Fibroblast of lung (primary cell): ENCODE measurements at regions not wholly inside any gene's neighbourhood (a gene's known extent, or its start where the extent isn't known, plus 50 kb on each side); places are given as distances from the start of the nearest gene placed in this dataset.

ENCODE experiments used
- DNase-seq, 2 donors: peaks; one replicate each; pipeline versions ENCODE4 v3.0.0 to v3.0.0-alpha.2; 2010; ENCODE audit warnings: low read depth in 2 of 2
- H2AFZ ChIP-seq: 2 replicates; pipeline ENCODE4 v1.5.1; 2012; ENCODE audit warnings: low read length, control low read depth, inconsistent platforms
- H3K27ac ChIP-seq: 2 replicates; pipeline ENCODE4 v1.5.1; 2011; ENCODE audit warnings: low read length, control low read depth; ENCODE audit not compliant: insufficient read depth
- H3K27me3 ChIP-seq: 2 replicates; pipeline ENCODE4 v1.5.1; 2011; ENCODE audit warnings: mild to moderate bottlenecking, low read length; ENCODE audit not compliant: control insufficient read depth, insufficient read depth
- H3K36me3 ChIP-seq: 2 replicates; pipeline ENCODE4 v1.5.1; 2011; ENCODE audit warnings: low read length; ENCODE audit not compliant: control insufficient read depth, insufficient read depth
- H3K4me1 ChIP-seq: 2 replicates; pipeline ENCODE4 v1.5.1; 2011; ENCODE audit warnings: low read length; ENCODE audit not compliant: control insufficient read depth, insufficient read depth; ENCODE audit errors: extremely low read depth
- H3K4me2 ChIP-seq: 2 replicates; pipeline ENCODE4 v1.5.1; 2011; ENCODE audit warnings: low read length, control low read depth; ENCODE audit not compliant: insufficient read depth; ENCODE audit errors: extremely low read depth
- H3K4me3 ChIP-seq, 4 experiments: fragments of 200-600 bp in 1 of 4; sonication (generic) in 1 of 4; replicated peaks in 1 of 4; 2 replicates each; pipeline ENCODE4 v1.5.1; 2011 to 2016; ENCODE audit warnings: low read length in 4 of 4, low read depth in 3 of 4, mild to moderate bottlenecking in 3 of 4, control low read depth in 2 of 4, inconsistent platforms in 1 of 4, mixed read lengths in 1 of 4; ENCODE audit not compliant: insufficient read depth in 1 of 4; ENCODE audit errors: control extremely low read depth in 1 of 4
- H3K79me2 ChIP-seq: 2 replicates; pipeline ENCODE4 v1.5.1; 2012; ENCODE audit warnings: mild to moderate bottlenecking, low read length, inconsistent platforms; ENCODE audit not compliant: control insufficient read depth, insufficient read depth
- H3K9ac ChIP-seq: 2 replicates; pipeline ENCODE4 v1.5.1; 2011; ENCODE audit warnings: mild to moderate bottlenecking, low read length, control low read depth; ENCODE audit not compliant: insufficient read depth
- H3K9me3 ChIP-seq: 2 replicates; pipeline ENCODE4 v1.5.1; 2012; ENCODE audit warnings: low read depth, low read length; ENCODE audit not compliant: control insufficient read depth, insufficient read depth
- H4K20me1 ChIP-seq: 2 replicates; pipeline ENCODE4 v1.5.1; 2011; ENCODE audit warnings: low read length; ENCODE audit not compliant: control insufficient read depth, insufficient read depth; ENCODE audit errors: extremely low read depth
- EZH2 ChIP-seq: IDR thresholded peaks from 2 replicates; pipeline ENCODE4 v1.5.1; 2012; ENCODE audit warnings: low read length, control low read depth, mild to moderate bottlenecking; ENCODE audit errors: missing control alignments
- TF ChIP-seq, protein P1 (sequence below), 2 donors: IDR thresholded peaks in 1 of 2; conservative IDR thresholded peaks in 1 of 2; 1 replicate in 1 of 2; 2 replicates in 1 of 2; pipeline ENCODE4 v1.5.1; 2011 to 2012; ENCODE audit warnings: low read length in 2 of 2, control low read depth in 1 of 2, inconsistent platforms in 1 of 2, low read depth in 1 of 2, mild to moderate bottlenecking in 1 of 2

- H4K20me1 ChIP-seq: no peaks in the 10 kb centered on the region
- DNase-seq: no peak
- no peak overlapping the region for H3K27ac ChIP-seq
- H3K4me1 ChIP-seq: no peaks in the 10 kb centered on the region
- H3K4me2 ChIP-seq: no peak overlapping the region
- TF ChIP-seq, protein P1, sequence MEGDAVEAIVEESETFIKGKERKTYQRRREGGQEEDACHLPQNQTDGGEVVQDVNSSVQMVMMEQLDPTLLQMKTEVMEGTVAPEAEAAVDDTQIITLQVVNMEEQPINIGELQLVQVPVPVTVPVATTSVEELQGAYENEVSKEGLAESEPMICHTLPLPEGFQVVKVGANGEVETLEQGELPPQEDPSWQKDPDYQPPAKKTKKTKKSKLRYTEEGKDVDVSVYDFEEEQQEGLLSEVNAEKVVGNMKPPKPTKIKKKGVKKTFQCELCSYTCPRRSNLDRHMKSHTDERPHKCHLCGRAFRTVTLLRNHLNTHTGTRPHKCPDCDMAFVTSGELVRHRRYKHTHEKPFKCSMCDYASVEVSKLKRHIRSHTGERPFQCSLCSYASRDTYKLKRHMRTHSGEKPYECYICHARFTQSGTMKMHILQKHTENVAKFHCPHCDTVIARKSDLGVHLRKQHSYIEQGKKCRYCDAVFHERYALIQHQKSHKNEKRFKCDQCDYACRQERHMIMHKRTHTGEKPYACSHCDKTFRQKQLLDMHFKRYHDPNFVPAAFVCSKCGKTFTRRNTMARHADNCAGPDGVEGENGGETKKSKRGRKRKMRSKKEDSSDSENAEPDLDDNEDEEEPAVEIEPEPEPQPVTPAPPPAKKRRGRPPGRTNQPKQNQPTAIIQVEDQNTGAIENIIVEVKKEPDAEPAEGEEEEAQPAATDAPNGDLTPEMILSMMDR (conservative IDR thresholded peaks at IDR 0.05 in 1 of 2, IDR thresholded peaks at IDR 0.05 in 1 of 2; ENCODE audit: low read depth in 1 of 2, low read length in 2 of 2): no peak
- TF ChIP-seq EZH2: no peak
- H3K9ac ChIP-seq: no peak overlapping the region
- H2AFZ ChIP-seq: no peak overlapping the region
- no peak overlapping the region for H3K4me3 ChIP-seq
- H3K79me2 ChIP-seq: no peaks in the 10 kb centered on the region
- no peaks in the 10 kb centered on the region for H3K27me3 ChIP-seq
- H3K9me3 ChIP-seq: no peaks in the 10 kb centered on the region
- H3K36me3 ChIP-seq: no peaks in the 10 kb centered on the region
Observed at GRCh38 chr9:30964332-30964731, 1420.1 kb upstream of the ACO1 start.

GRCh38 chr9:30967476-30967875 is 1417.0 kb upstream of the ACO1 start:
- no peaks in the 10 kb centered on the region for H3K9me3 ChIP-seq
- H3K9ac ChIP-seq: no peak overlapping the region
- H3K36me3 ChIP-seq: no peaks in the 10 kb centered on the region
- no peak overlapping the region for H3K4me3 ChIP-seq
- no peaks in the 10 kb centered on the region for H3K27me3 ChIP-seq
- no peak overlapping the region for H2AFZ ChIP-seq
- TF ChIP-seq, protein P1 (conservative IDR thresholded peaks at IDR 0.05 in 1 of 2, IDR thresholded peaks at IDR 0.05 in 1 of 2; ENCODE audit: low read depth in 1 of 2, low read length in 2 of 2): no peak
- TF ChIP-seq EZH2: no peak
- H3K79me2 ChIP-seq: no peaks in the 10 kb centered on the region
- H3K4me2 ChIP-seq: no peak overlapping the region
- no peak overlapping the region for H3K27ac ChIP-seq
- DNase-seq: no peak
- H4K20me1 ChIP-seq: no peaks in the 10 kb centered on the region
- no peaks in the 10 kb centered on the region for H3K4me1 ChIP-seq

- DNase-seq: no peak
- Histone ChIP-seq H3K27me3 (no peaks in the 10 kb centered on the region), H3K79me2 (no peaks in the 10 kb centered on the region), H3K9me3 (no peaks in the 10 kb centered on the region), H3K27ac (no peak overlapping the region), H3K4me1 (no peaks in the 10 kb centered on the region), H3K4me2 (no peak overlapping the region), H3K9ac (no peak overlapping the region), H2AFZ (no peak overlapping the region), H3K4me3 (no peak overlapping the region), H3K36me3 (no peaks in the 10 kb centered on the region), H4K20me1 (no peaks in the 10 kb centered on the region)
- no peak for TF ChIP-seq EZH2
- TF ChIP-seq, protein P1 (conservative IDR thresholded peaks at IDR 0.05 in 1 of 2, IDR thresholded peaks at IDR 0.05 in 1 of 2; ENCODE audit: low read depth in 1 of 2, low read length in 2 of 2): no peak
Observed at GRCh38 chr9:30970186-30970585, 1414.3 kb upstream of the ACO1 start.
